OCI-LY1 (cell line): ENCODE measurements at regions not wholly inside any gene's neighbourhood (a gene's known extent, or its start where the extent isn't known, plus 50 kb on each side); places are given as distances from the start of the nearest gene placed in this dataset.

ENCODE experiments used
- H2AFZ ChIP-seq: fragments of 200-600 bp; sonication (generic), shearing (Covaris generic); 2 replicates; pipeline ENCODE4 v1.6.0; 2014; ENCODE audit warnings: antibody characterized with exemption, mild to moderate bottlenecking, low read length
- H3F3A ChIP-seq: fragments of 200-600 bp; sonication (generic), shearing (Covaris generic); 2 replicates; pipeline ENCODE4 v1.6.0; 2014; ENCODE audit warnings: mild to moderate bottlenecking, antibody characterized with exemption, low read length, moderate library complexity; ENCODE audit not compliant: insufficient read depth
- H3K27ac ChIP-seq: fragments of 200-600 bp; sonication (generic); 2 replicates; pipeline ENCODE4 v1.5.1; 2014; ENCODE audit warnings: low read length, mixed run types, mild to moderate bottlenecking, low read depth; ENCODE audit not compliant: poor library complexity, severe bottlenecking
- H3K27me3 ChIP-seq: fragments of 200-600 bp; sonication (generic); 2 replicates; pipeline ENCODE4 v1.6.0; 2014; ENCODE audit warnings: antibody characterized with exemption, mild to moderate bottlenecking, low read length, moderate library complexity; ENCODE audit not compliant: insufficient read depth
- H3K36me3 ChIP-seq: fragments of 200-600 bp; sonication (generic); 2 replicates; pipeline ENCODE4 v1.6.1; 2014; ENCODE audit warnings: mild to moderate bottlenecking, antibody characterized with exemption, low read length, moderate library complexity, mixed read lengths; ENCODE audit not compliant: insufficient read depth
- H3K4me1 ChIP-seq: fragments of 200-600 bp; sonication (generic); 2 replicates; pipeline ENCODE4 v1.5.1; 2014; ENCODE audit warnings: mild to moderate bottlenecking, low read length, moderate library complexity; ENCODE audit not compliant: insufficient read depth, severe bottlenecking
- H3K4me2 ChIP-seq: fragments of 200-600 bp; sonication (generic), shearing (Covaris generic); 2 replicates; pipeline ENCODE4 v1.6.1; 2014; ENCODE audit warnings: low read length
- H3K4me3 ChIP-seq: fragments of 200-600 bp; sonication (generic); 2 replicates; pipeline ENCODE4 v1.5.1; 2014; ENCODE audit warnings: low read length, low read depth, mild to moderate bottlenecking, mixed read lengths; ENCODE audit not compliant: poor library complexity, severe bottlenecking
- H3K79me2 ChIP-seq: fragments of 200-600 bp; shearing (Covaris generic); 2 replicates; pipeline ENCODE4 v1.6.1; 2016; ENCODE audit warnings: mixed run types, low read length, mixed read lengths; ENCODE audit not compliant: insufficient read depth
- H3K9ac ChIP-seq: fragments of 200-600 bp; sonication (generic), shearing (Covaris generic); 2 replicates; pipeline ENCODE4 v1.6.1; 2014; ENCODE audit warnings: mild to moderate bottlenecking, low read length, mixed read lengths
- H3K9me2 ChIP-seq: fragments of 200-600 bp; sonication (generic), shearing (Covaris generic); 2 replicates; pipeline ENCODE4 v1.6.1; 2014; ENCODE audit warnings: low read depth, mild to moderate bottlenecking, low read length, mixed read lengths
- H3K9me3 ChIP-seq: fragments of 200-600 bp; shearing (Covaris generic); 2 replicates; pipeline ENCODE4 v1.6.1; 2014; ENCODE audit warnings: low read length, mixed read lengths
- H4K20me1 ChIP-seq: fragments of 200-600 bp; sonication (generic), shearing (Covaris generic); 2 replicates; pipeline ENCODE4 v1.6.0; 2016; ENCODE audit warnings: mild to moderate bottlenecking, low read length; ENCODE audit not compliant: insufficient read depth
- CTCF ChIP-seq: fragments of 200-600 bp; sonication (generic), shearing (Covaris generic); IDR thresholded peaks from 2 replicates; pipeline ENCODE4 v1.5.1; 2017; ENCODE audit warnings: mild to moderate bottlenecking, antibody characterized with exemption, low read length, moderate library complexity, mixed read lengths
- EZH2 ChIP-seq: fragments of 200-600 bp; sonication (generic), shearing (Covaris generic); IDR thresholded peaks from 2 replicates; pipeline ENCODE4 v1.8.0; 2017; ENCODE audit warnings: borderline replicate concordance, mixed run types, mild to moderate bottlenecking, antibody characterized with exemption, low read length, moderate library complexity, mixed read lengths

DNA sequence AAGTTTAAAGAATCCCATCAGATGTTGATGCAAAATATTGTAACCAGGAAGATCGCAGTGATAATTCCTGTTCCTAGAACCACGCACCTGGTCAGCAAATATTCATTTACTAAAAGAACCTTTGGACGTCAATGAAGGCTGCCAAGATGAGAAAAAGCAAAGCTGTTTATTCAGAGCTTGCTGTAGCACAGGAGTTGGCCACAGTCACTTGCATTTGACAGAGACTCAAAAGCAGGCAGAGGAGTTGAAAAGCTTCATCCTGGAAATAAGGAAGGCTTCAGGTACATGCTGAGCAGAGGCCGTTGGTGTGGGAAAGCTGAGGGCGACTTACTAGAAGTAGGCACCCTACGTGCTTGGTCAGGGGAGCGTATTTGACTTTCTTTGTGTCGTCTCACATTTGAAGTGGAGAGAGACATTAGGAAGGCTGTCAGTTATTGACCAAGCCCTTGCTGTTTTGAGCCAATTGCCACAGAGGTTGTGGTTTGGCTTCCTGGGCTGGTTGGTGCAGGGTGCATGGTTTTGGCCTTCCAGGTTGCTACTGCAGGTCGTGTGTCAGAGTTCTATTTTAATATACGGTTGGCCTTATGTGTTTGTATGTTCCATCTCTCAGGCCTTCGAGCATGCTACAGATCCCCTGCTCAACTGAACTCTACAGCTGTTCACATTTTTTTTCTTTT, 289.6 kb downstream of the METTL4 start:
- H3K36me3 ChIP-seq = no peaks in the 10 kb centered on the region
- no peaks in the 10 kb centered on the region for H3K9me2 ChIP-seq
- no peaks in the 10 kb centered on the region for H3K4me1 ChIP-seq
- H2AFZ ChIP-seq = no peak overlapping the region
- H3K9me3 ChIP-seq = no peaks in the 10 kb centered on the region
- TF ChIP-seq CTCF (no peak), EZH2 (no peak)
- H3K4me3 ChIP-seq = no peak overlapping the region
- H3K27ac ChIP-seq = no peak overlapping the region
- H3F3A ChIP-seq = no peaks in the 10 kb centered on the region
- H3K4me2 ChIP-seq = no peak overlapping the region
- no peaks in the 10 kb centered on the region for H3K27me3 ChIP-seq
- no peak overlapping the region for H3K9ac ChIP-seq
- no peaks in the 10 kb centered on the region for H4K20me1 ChIP-seq
- H3K79me2 ChIP-seq = no peaks in the 10 kb centered on the region

GRCh38 chr18:2293109-2293839, 278.0 kb downstream of the METTL4 start:
- Histone ChIP-seq H3K9me2 (no peaks in the 10 kb centered on the region), H3K4me3 (no peak overlapping the region), H3F3A (no peaks in the 10 kb centered on the region), H3K79me2 (no peaks in the 10 kb centered on the region), H3K4me1 (no peaks in the 10 kb centered on the region), H3K36me3 (no peaks in the 10 kb centered on the region), H2AFZ (no peak overlapping the region), H3K27ac (no peak overlapping the region), H3K9ac (no peak overlapping the region), H3K4me2 (no peak overlapping the region), H4K20me1 (no peaks in the 10 kb centered on the region), H3K27me3 (no peaks in the 10 kb centered on the region), H3K9me3 (no peaks in the 10 kb centered on the region)
- TF ChIP-seq EZH2 (no peak), CTCF (no peak)

- Histone ChIP-seq H2AFZ (no peak overlapping the region), H3K36me3 (no peaks in the 10 kb centered on the region), H3K9me2 (no peaks in the 10 kb centered on the region), H3K79me2 (no peaks in the 10 kb centered on the region), H3K4me2 (no peak overlapping the region), H3K4me3 (no peak overlapping the region), H3F3A (no peaks in the 10 kb centered on the region), H3K27me3 (no peaks in the 10 kb centered on the region), H3K9ac (no peak overlapping the region), H3K9me3 (no peaks in the 10 kb centered on the region), H3K27ac (no peak overlapping the region), H4K20me1 (no peaks in the 10 kb centered on the region), H3K4me1 (no peaks in the 10 kb centered on the region)
- no peak for TF ChIP-seq EZH2
- TF ChIP-seq CTCF = no peak
Observed at GRCh38 chr18:2301316-2301715, 270.0 kb downstream of the METTL4 start.
